Activated T-cell treated with anti-CD3 and anti-CD28 coated beads, Interleukin-2, amount 50 U/mL, for 1 hour (primary cell): ENCODE measurements at regions not wholly inside any gene's neighbourhood (a gene's known extent, or its start where the extent isn't known, plus 50 kb on each side); places are given as distances from the start of the nearest gene placed in this dataset.
"Not testable (repeated sequence)": the region's sequence is repeated elsewhere in the genome, so short reads cannot be mapped to it uniquely, and the experiment has no call there.

Experiments used
- DNase-seq: peaks from one replicate; pipeline ENCODE4 v3.0.0-alpha.2; 2020

GRCh38 chr9:38153152-38153909 is 84.3 kb upstream of the SHB start:
- DNase-seq: no peak

- DNase-seq: no peak
These were observed 80.6 kb upstream of the SHB start for GRCh38 chr9:38149647-38150046.

GRCh38 chr9:38146844-38147243 is 77.8 kb upstream of the SHB start:
- DNase-seq: no peak

- no peak for DNase-seq
These were observed 76.6 kb upstream of the SHB start for GRCh38 chr9:38145526-38146053.

GRCh38 chr9:38144421-38144820 is 75.4 kb upstream of the SHB start:
- DNase-seq: no peak

- DNase-seq: no peak
These were observed 72.9 kb upstream of the SHB start for GRCh38 chr9:38141746-38142591.

GRCh38 chr9:38138276-38138675 is 69.2 kb upstream of the SHB start:
- no peak for DNase-seq

GRCh38 chr9:38137342-38137741 is 68.3 kb upstream of the SHB start:
- no peak for DNase-seq

- DNase-seq: no peak
These were observed 67.4 kb upstream of the SHB start for GRCh38 chr9:38136386-38136785.

- DNase-seq: no peak
These were observed 65.7 kb upstream of the SHB start for GRCh38 chr9:38134611-38135237.

- DNase-seq: no peak
These were observed 64.6 kb upstream of the SHB start for GRCh38 chr9:38133595-38133994.

GRCh38 chr9:38132956-38133355 is 63.9 kb upstream of the SHB start:
- no peak for DNase-seq

- no peak for DNase-seq
These were observed 62.7 kb upstream of the SHB start for GRCh38 chr9:38131729-38132128.

- no peak for DNase-seq
These were observed 61.7 kb upstream of the SHB start for GRCh38 chr9:38130724-38131123.

GRCh38 chr9:38129366-38129765 is 60.3 kb upstream of the SHB start:
- no peak for DNase-seq

GRCh38 chr9:38128752-38129270 is 59.8 kb upstream of the SHB start:
- no peak for DNase-seq

- no peak for DNase-seq
These were observed 58.3 kb upstream of the SHB start for GRCh38 chr9:38127271-38127839.

- no peak for DNase-seq
These were observed 57.7 kb upstream of the SHB start for GRCh38 chr9:38126730-38127129.

GRCh38 chr9:38125889-38126288 is 56.9 kb upstream of the SHB start:
- no peak for DNase-seq

GRCh38 chr9:38123359-38123758 is 54.3 kb upstream of the SHB start:
- not testable (repeated sequence) for DNase-seq

GRCh38 chr9:38120961-38121360 is 51.9 kb upstream of the SHB start:
- no peak for DNase-seq

GRCh38 chr9:38119560-38120236 is 50.7 kb upstream of the SHB start:
- no peak for DNase-seq
